ENCODE measurements at regions not wholly inside any gene's neighbourhood (a gene's known extent, or its start where the extent isn't known, plus 50 kb on each side); places are given as distances from the start of the nearest gene placed in this dataset.

GRCh38 chr2:16073471-16073870 is 133.1 kb downstream of the MYCN start:
- Histone ChIP-seq H3K18ac (ENCODE audit: insufficient read length, low read depth, low read length) (no peak overlapping the region), H2BK20ac (ENCODE audit: low read depth, low read length, poor library complexity, severe bottlenecking) (no peak overlapping the region), H2BK120ac (ENCODE audit: low read depth, low read length, poor library complexity, severe bottlenecking) (no peak overlapping the region), H3T11ph (ENCODE audit: low read length) (no peak overlapping the region), H3K9me3 (ENCODE audit: control insufficient read depth, low read depth, low read length) (no peaks in the 10 kb centered on the region), H3K23me2 (ENCODE audit: insufficient read length, low read depth, low read length, poor library complexity, severe bottlenecking) (peaks cover 2% of the 10 kb centered on the region), H3K9ac (ENCODE audit: extremely low read depth, insufficient read length, low read length) (no peak overlapping the region), H3K79me2 (ENCODE audit: insufficient read depth, low read length) (no peaks in the 10 kb centered on the region), H3K79me1 (ENCODE audit: insufficient read depth, low read depth, low read length, poor library complexity, severe bottlenecking) (no peaks in the 10 kb centered on the region), H4K20me1 (ENCODE audit: control insufficient read depth, insufficient read depth, insufficient read length) (no peaks in the 10 kb centered on the region), H3K56ac (ENCODE audit: insufficient read length, low read depth, low read length) (no peak overlapping the region), H3K4me1 (ENCODE audit: insufficient read depth, low read length) (peaks cover 4% of the 10 kb centered on the region; the same call in 1 of the 2 replicates), H2AFZ (ENCODE audit: low read length) (no peak overlapping the region), H4K5ac (ENCODE audit: insufficient read length, low read depth, low read length) (no peak overlapping the region), H3K27ac (ENCODE audit: insufficient read length, low read depth, low read length) (no peak overlapping the region), H3K23ac (ENCODE audit: insufficient read length, low read depth, low read length) (no peak overlapping the region), H4K91ac (ENCODE audit: insufficient read length, low read depth, low read length) (no peak overlapping the region), H3K4ac (ENCODE audit: low read depth, low read length) (no peak overlapping the region), H2AK5ac (ENCODE audit: insufficient read length, low read length) (no peak overlapping the region), H3K4me2 (ENCODE audit: insufficient read depth, insufficient read length, low read length) (no peak overlapping the region), H3K14ac (ENCODE audit: insufficient read depth, low read length) (no peak overlapping the region), H2BK12ac (ENCODE audit: insufficient read length, low read depth, low read length) (no peak overlapping the region), H2BK5ac (ENCODE audit: insufficient read length, low read length) (no peak overlapping the region), H3K27me3 (ENCODE audit: insufficient read depth, low read length) (no peaks in the 10 kb centered on the region; the same call in 1 of the 2 replicates), H4K8ac (replicated peaks; ENCODE audit: insufficient read length, low read depth, low read length) (no peak overlapping the region), H2BK15ac (ENCODE audit: low read depth, low read length) (no peak overlapping the region)
- Mint-ChIP-seq H3K4me1 (peaks cover 19 to 24% of the 10 kb centered on the region in 2 experiments), H3K36me3 (ENCODE audit: insufficient read depth in 1 of 3, low read depth in 3 of 3) (peaks cover 0 to 2% (median 0%) of the 10 kb centered on the region in 3 experiments; a peak in 1 of 7 replicates), H3K27ac (no peak overlapping the region; a peak in 1 of 7 replicates), H3K27me3 (ENCODE audit: low read depth) (peaks cover 4% of the 10 kb centered on the region), H3K9me3 (no peaks in the 10 kb centered on the region), H3K4me3 (no peak overlapping the region)
- no CpG with 5 or more reads among the region's 4 CpGs for WGBS (ENCODE audit: extremely low coverage, insufficient read length, low lambda C conversion rate)
- DNase-seq = no peak
- TF ChIP-seq CTCF (conservative IDR thresholded peaks at IDR 0.05) = no peak

All from H9 (cell line).